Caco-2 (cell line): ENCODE measurements at regions not wholly inside any gene's neighbourhood (a gene's known extent, or its start where the extent isn't known, plus 50 kb on each side); places are given as distances from the start of the nearest gene placed in this dataset.

Experiments
- BruUV-seq: library from RNA; stranded (reverse); fragments of 400-500 nt; replicated peaks from 2 replicates; lab custom pipeline; 2021; lab: Mats Ljungman, UMichigan
- CTCF ChIA-PET: fragments of 300-600 bp; sonication (Branson Sonifier 250); formaldehyde crosslinking; loops from one replicate; lab custom pipeline; 2022; ENCODE audit warnings: antibody characterized with exemption; lab: Charles Lee
- POLR2A ChIA-PET: fragments of 300-600 bp; sonication (Branson Sonifier 250); formaldehyde crosslinking; loops from one replicate; lab custom pipeline; 2022; ENCODE audit warnings: antibody characterized with exemption; lab: Charles Lee
- DNase-seq, 2 experiments: peaks; one replicate each; pipeline versions ENCODE4 v3.0.0 to v3.0.0-alpha.2; 2020 to 2022
- H3K27me3 ChIP-seq: replicated peaks from 2 replicates; pipeline ENCODE4 v1.6.0; 2011; ENCODE audit warnings: low read length; ENCODE audit not compliant: control insufficient read depth, insufficient read depth
- H3K36me3 ChIP-seq: 2 replicates; pipeline ENCODE4 v1.5.1; 2011; ENCODE audit warnings: low read length; ENCODE audit not compliant: control insufficient read depth, insufficient read depth
- H3K4me1 ChIP-seq: fragments of 250-450 bp; sonication (Bioruptor Pico); 2 replicates; pipeline ENCODE4 v1.5.1; 2020; ENCODE audit warnings: mild to moderate bottlenecking
- H3K4me3 ChIP-seq: 2 replicates; pipeline ENCODE4 v1.5.1; 2011; ENCODE audit warnings: low read depth, mild to moderate bottlenecking, control low read depth, low read length
- H3K9me3 ChIP-seq: fragments of 250-450 bp; sonication (Bioruptor Pico); 2 replicates; pipeline ENCODE4 v1.5.1; 2020; ENCODE audit warnings: mild to moderate bottlenecking, moderate library complexity
- H3K27ac Mint-ChIP-seq: one replicate; pipeline ENCODE4 v1.8.0; 2022; ENCODE audit warnings: mixed read lengths; ENCODE audit not compliant: unreplicated experiment
- H3K27me3 Mint-ChIP-seq: one replicate; pipeline ENCODE4 v1.8.0; 2022; ENCODE audit warnings: mixed read lengths; ENCODE audit not compliant: insufficient read depth, unreplicated experiment
- H3K36me3 Mint-ChIP-seq: one replicate; pipeline ENCODE4 v1.8.0; 2022; ENCODE audit warnings: mild to moderate bottlenecking, mixed read lengths; ENCODE audit not compliant: insufficient read depth, unreplicated experiment
- H3K4me1 Mint-ChIP-seq: one replicate; pipeline ENCODE4 v1.8.0; 2022; ENCODE audit warnings: low read depth, mixed read lengths; ENCODE audit not compliant: unreplicated experiment
- H3K4me3 Mint-ChIP-seq: one replicate; pipeline ENCODE4 v1.8.0; 2022; ENCODE audit warnings: mild to moderate bottlenecking, moderate library complexity, mixed read lengths; ENCODE audit not compliant: unreplicated experiment
- H3K9me3 Mint-ChIP-seq: one replicate; pipeline ENCODE4 v1.8.0; 2022; ENCODE audit warnings: mixed read lengths; ENCODE audit not compliant: unreplicated experiment
- intact Hi-C: fragments of 100-400 bp; cut with micrococcal nuclease; formaldehyde crosslinking; loops from one replicate; pipeline ENCODE4 v1.10.0; 2022; ENCODE audit not compliant: unreplicated experiment
- TF ChIP-seq, protein P1 (sequence below), 2 experiments: fragments of 200-600 bp in 1 of 2; IDR thresholded peaks; 1 replicate in 1 of 2; 2 replicates in 1 of 2; pipeline versions ENCODE4 v1.5.1 to v1.8.0; 2011 to 2022; ENCODE audit warnings: antibody characterized with exemption in 1 of 2, control low read depth in 1 of 2, inconsistent platforms in 1 of 2, low read depth in 1 of 2, low read length in 1 of 2, mild to moderate bottlenecking in 1 of 2, moderate library complexity in 1 of 2; ENCODE audit not compliant: insufficient read depth in 1 of 2, severe bottlenecking in 1 of 2, unreplicated experiment in 1 of 2

DNA sequence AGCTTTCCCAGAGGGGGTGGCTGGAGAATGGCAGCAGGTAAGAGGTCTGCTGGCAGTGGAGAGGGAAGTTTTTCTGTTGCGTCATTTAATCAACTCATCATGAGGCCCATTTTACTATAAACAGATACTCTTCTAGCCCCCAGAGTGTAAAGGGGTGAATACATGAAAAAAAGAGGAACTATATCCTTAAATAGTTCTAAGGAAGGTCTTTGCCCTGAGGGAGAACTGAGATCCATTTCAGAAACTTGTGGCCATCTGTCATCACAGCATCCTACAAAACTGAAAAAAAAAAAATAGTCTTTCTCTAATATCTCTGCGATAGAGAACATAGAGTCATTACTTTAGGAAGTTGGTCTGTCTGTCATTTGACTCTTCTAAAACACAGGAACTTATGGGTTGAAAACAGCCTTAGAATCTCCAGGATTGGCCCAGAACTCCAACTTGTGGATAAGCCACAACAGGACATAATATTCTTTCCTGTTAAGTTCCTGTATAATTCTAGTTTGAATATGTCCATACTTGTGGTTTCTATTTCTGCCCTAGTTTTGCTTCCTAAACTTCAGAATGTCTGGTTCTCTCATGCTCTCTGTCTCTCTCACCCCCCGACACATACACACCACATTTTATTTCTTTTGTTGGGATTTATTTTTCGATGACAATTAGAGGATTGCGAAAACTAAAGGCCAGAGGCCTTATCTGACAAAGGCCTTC lies 238.5 kb upstream of the PIK3R1 start:
- Histone ChIP-seq H3K4me1 (0 out of 2 replicates have a peak, but pooled peaks cover 3% of the 10 kb centered on the region), H3K36me3 (no peaks in the 10 kb centered on the region), H3K4me3 (no peak overlapping the region), H3K27me3 (no peaks in the 10 kb centered on the region), H3K9me3 (no peaks in the 10 kb centered on the region; the same call in 1 of the 2 replicates)
- H3K27me3 Mint-ChIP-seq: no peaks in the 10 kb centered on the region
- CTCF ChIA-PET: no interaction called here
- intact Hi-C loops: no loop called here
- H3K4me3 Mint-ChIP-seq: no peak overlapping the region
- no peak for DNase-seq
- POLR2A ChIA-PET: no interaction called here
- no peaks in the 10 kb centered on the region for H3K36me3 Mint-ChIP-seq
- no peak overlapping the region for H3K27ac Mint-ChIP-seq
- TF ChIP-seq, protein P1, sequence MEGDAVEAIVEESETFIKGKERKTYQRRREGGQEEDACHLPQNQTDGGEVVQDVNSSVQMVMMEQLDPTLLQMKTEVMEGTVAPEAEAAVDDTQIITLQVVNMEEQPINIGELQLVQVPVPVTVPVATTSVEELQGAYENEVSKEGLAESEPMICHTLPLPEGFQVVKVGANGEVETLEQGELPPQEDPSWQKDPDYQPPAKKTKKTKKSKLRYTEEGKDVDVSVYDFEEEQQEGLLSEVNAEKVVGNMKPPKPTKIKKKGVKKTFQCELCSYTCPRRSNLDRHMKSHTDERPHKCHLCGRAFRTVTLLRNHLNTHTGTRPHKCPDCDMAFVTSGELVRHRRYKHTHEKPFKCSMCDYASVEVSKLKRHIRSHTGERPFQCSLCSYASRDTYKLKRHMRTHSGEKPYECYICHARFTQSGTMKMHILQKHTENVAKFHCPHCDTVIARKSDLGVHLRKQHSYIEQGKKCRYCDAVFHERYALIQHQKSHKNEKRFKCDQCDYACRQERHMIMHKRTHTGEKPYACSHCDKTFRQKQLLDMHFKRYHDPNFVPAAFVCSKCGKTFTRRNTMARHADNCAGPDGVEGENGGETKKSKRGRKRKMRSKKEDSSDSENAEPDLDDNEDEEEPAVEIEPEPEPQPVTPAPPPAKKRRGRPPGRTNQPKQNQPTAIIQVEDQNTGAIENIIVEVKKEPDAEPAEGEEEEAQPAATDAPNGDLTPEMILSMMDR (IDR thresholded peaks at IDR 0.05; ENCODE audit: insufficient read depth in 1 of 2, low read depth in 1 of 2, low read length in 1 of 2, severe bottlenecking in 1 of 2, unreplicated experiment in 1 of 2): no peak
- BruUV-seq: no TSS peak
- no peaks in the 10 kb centered on the region for H3K4me1 Mint-ChIP-seq
- peaks cover 10% of the 10 kb centered on the region for H3K9me3 Mint-ChIP-seq

DNA sequence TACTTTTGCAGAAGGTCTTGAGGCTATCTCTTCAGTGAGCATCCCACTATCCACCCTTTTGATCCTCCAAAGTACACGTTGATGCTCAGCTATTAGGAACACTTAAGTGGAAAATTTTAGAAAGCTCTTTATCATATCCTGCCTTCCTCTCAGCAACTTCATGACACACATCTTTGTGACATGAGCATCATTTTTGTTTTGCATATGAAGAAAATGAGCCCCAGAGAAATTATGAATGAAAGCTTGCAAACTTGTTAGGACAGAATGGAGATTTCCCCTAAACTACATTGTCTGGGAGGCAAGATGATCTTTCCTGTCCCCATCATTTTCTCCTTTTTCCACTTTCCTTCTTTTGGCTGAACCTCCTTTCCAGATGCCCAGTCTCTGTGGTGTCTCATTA lies 239.4 kb upstream of the PIK3R1 start:
- Histone ChIP-seq H3K9me3 (no peaks in the 10 kb centered on the region; the same call in 1 of the 2 replicates), H3K27me3 (no peaks in the 10 kb centered on the region), H3K4me3 (no peak overlapping the region), H3K4me1 (peaks cover 12% of the 10 kb centered on the region), H3K36me3 (no peaks in the 10 kb centered on the region)
- peaks cover 10% of the 10 kb centered on the region for H3K9me3 Mint-ChIP-seq
- no peak overlapping the region for H3K4me3 Mint-ChIP-seq
- TF ChIP-seq, protein P1 (IDR thresholded peaks at IDR 0.05; ENCODE audit: insufficient read depth in 1 of 2, low read depth in 1 of 2, low read length in 1 of 2, severe bottlenecking in 1 of 2, unreplicated experiment in 1 of 2): no peak
- H3K27me3 Mint-ChIP-seq: no peaks in the 10 kb centered on the region
- H3K36me3 Mint-ChIP-seq: no peaks in the 10 kb centered on the region
- ChIA-PET POLR2A (no interaction called here), CTCF (no interaction called here)
- H3K4me1 Mint-ChIP-seq: no peaks in the 10 kb centered on the region
- intact Hi-C loops: no loop called here
- no TSS peak for BruUV-seq
- no peak for DNase-seq
- no peak overlapping the region for H3K27ac Mint-ChIP-seq

DNA sequence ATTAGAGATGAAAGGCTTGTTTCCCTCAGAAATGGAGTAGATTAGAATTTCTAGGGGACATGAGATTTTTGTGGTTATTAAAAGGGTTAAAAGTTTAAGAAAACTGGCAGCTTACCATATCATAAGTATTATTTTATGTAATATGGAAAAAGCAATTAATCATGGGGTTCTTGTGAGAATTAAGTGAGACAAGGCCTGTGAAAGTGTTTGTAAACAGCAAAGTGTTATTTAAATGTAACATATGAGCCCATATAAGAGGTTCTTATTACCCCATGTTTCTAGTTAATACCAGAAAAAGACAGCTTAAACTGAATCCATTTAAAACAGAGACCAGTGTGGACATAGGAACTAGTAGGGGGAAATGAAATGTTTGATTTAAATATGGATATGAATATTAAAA lies 241.1 kb upstream of the PIK3R1 start:
- Histone ChIP-seq H3K36me3 (no peaks in the 10 kb centered on the region), H3K4me3 (no peak overlapping the region), H3K9me3 (no peaks in the 10 kb centered on the region; the same call in 1 of the 2 replicates), H3K4me1 (peaks cover 12% of the 10 kb centered on the region), H3K27me3 (no peaks in the 10 kb centered on the region)
- Mint-ChIP-seq H3K4me1 (no peaks in the 10 kb centered on the region), H3K27ac (no peak overlapping the region), H3K27me3 (no peaks in the 10 kb centered on the region), H3K36me3 (no peaks in the 10 kb centered on the region), H3K4me3 (no peak overlapping the region), H3K9me3 (peaks cover 10% of the 10 kb centered on the region)
- TF ChIP-seq, protein P1 (IDR thresholded peaks at IDR 0.05; ENCODE audit: insufficient read depth in 1 of 2, low read depth in 1 of 2, low read length in 1 of 2, severe bottlenecking in 1 of 2, unreplicated experiment in 1 of 2): no peak
- no TSS peak for BruUV-seq
- ChIA-PET CTCF (no interaction called here), POLR2A (no interaction called here)
- intact Hi-C loops: no loop called here
- DNase-seq: no peak
